ENCODE measurements at regions not wholly inside any gene's neighbourhood (a gene's known extent, or its start where the extent isn't known, plus 50 kb on each side); places are given as distances from the start of the nearest gene placed in this dataset.

DNA sequence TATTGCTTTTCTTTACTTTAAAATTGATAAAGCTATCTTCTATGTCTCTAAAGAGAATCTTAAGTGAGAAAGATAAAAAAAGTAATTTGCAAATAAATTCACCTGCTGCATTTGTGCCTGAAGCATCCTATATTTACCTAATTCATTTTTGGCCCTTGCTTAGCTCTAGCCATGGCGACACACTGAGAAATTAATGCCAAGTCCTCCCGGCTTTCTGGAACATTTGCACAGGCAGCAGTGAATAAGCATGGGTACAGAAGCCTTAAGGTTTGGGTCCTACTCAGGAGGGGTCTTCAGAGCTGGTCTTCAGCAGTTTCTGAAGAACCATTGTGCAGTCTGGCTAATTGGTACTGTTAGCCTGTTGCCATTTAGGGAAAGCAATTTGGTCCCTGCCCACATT is 73.9 kb upstream of the ZEB2 start:
- Histone ChIP-seq H3K4me1 (ENCODE audit: control insufficient read depth, insufficient read depth, low read length) (no peaks in the 10 kb centered on the region), H3K27ac (ENCODE audit: extremely low read depth, low read depth, low read length) (no peak overlapping the region), H3K9me3 (ENCODE audit: control insufficient read depth, insufficient read depth, low read depth, low read length) (no peaks in the 10 kb centered on the region), H3K4me3 (ENCODE audit: low read depth, low read length) (no peak overlapping the region), H3K36me3 (ENCODE audit: control insufficient read depth in 2 of 2, insufficient read depth in 1 of 2, low read length in 2 of 2) (no peaks in the 10 kb centered on the region)
- TF ChIP-seq ZNF266 (tag by site-specific recombination; IDR thresholded peaks at IDR 0.05; ENCODE audit: low read depth) (no peak), ZBTB11 (tag by site-specific recombination; conservative IDR thresholded peaks at IDR 0.05; ENCODE audit: low read depth) (no peak), ZNF704 (tag by site-specific recombination; IDR thresholded peaks at IDR 0.05) (no peak), ZNF423 (tag by site-specific recombination; IDR thresholded peaks at IDR 0.05) (no peak), ZFP3 (tag by site-specific recombination; IDR thresholded peaks at IDR 0.05; ENCODE audit: low read depth) (no peak), YY1 (tag by site-specific recombination; IDR thresholded peaks at IDR 0.05) (no peak), ZNF211 (tag by site-specific recombination; IDR thresholded peaks at IDR 0.05; ENCODE audit: low read depth) (no peak), ZNF341 (tag by site-specific recombination; IDR thresholded peaks at IDR 0.05; ENCODE audit: low read depth) (no peak), ZBTB20 (tag by site-specific recombination; IDR thresholded peaks at IDR 0.05) (no peak), ZNF624 (tag by site-specific recombination; IDR thresholded peaks at IDR 0.05) (no peak), EGR2 (tag by site-specific recombination; IDR thresholded peaks at IDR 0.05; ENCODE audit: low read depth) (no peak), ZNF530 (tag by site-specific recombination; IDR thresholded peaks at IDR 0.05; ENCODE audit: low read depth) (no peak)
- CTCF ChIA-PET: interaction anchor here (0.6 kb wide), 1 partner anchor 1742 kb away, joined by 3 read pairs; no protein-coding TSS in a partner anchor
- POLR2A ChIA-PET: no interaction called here

DNA sequence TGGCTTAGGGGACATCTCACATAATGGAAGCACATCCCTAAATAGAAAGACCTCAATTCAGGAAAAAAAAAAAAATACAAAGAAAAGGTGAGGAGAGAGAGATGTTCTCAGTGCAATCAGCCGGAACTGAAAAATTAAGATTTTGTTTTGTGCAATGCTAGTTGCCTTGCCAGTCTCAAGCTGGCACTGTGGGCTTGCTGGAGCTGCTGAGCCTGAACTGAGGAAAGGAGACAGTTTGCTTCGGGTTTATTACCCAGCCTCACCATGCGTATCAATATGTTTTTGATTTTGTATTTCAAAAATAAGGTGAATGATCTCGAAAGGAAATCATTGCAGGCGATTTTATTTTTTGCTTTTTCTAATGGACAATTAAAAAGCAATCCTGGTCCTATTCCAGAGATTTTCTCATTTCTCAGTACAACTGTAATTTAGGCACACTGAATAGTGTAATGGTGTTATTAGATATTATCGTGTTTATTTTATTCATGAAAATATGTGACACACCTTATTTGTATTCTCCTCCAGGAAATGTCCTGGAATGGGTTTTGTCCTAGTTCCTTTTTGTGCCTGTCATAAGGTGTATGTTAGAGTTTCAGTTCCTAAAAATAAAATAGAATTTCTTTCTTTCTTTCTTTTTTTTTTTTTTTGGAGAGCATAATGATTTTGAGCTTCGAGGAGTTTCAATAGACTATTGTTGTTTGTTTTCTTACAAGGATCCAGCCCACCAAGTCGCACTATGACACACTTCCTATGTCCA is 72.8 kb upstream of the ZEB2 start:
- H3K27ac ChIP-seq (ENCODE audit: extremely low read depth, low read depth, low read length): no peak overlapping the region
- no peak for TF ChIP-seq GLI4 (tag by site-specific recombination; IDR thresholded peaks at IDR 0.05)
- no peak for TF ChIP-seq ZNF157 (tag by site-specific recombination; IDR thresholded peaks at IDR 0.05)
- no peak for TF ChIP-seq GLIS2 (tag by site-specific recombination; IDR thresholded peaks at IDR 0.05)
- TF ChIP-seq ZNF121 (tag by site-specific recombination; IDR thresholded peaks at IDR 0.05): no peak
- no peak for TF ChIP-seq REPIN1 (tag by site-specific recombination; IDR thresholded peaks at IDR 0.05; ENCODE audit: low read depth)
- no peak for TF ChIP-seq ZFP41 (tag by site-specific recombination; IDR thresholded peaks at IDR 0.05; ENCODE audit: borderline replicate concordance)
- no peak for TF ChIP-seq HOXC10 (CRISPR knock-in tag; IDR thresholded peaks at IDR 0.05)
- no peak for TF ChIP-seq ZNF501 (tag by site-specific recombination; IDR thresholded peaks at IDR 0.05)
- TF ChIP-seq, protein P1, sequence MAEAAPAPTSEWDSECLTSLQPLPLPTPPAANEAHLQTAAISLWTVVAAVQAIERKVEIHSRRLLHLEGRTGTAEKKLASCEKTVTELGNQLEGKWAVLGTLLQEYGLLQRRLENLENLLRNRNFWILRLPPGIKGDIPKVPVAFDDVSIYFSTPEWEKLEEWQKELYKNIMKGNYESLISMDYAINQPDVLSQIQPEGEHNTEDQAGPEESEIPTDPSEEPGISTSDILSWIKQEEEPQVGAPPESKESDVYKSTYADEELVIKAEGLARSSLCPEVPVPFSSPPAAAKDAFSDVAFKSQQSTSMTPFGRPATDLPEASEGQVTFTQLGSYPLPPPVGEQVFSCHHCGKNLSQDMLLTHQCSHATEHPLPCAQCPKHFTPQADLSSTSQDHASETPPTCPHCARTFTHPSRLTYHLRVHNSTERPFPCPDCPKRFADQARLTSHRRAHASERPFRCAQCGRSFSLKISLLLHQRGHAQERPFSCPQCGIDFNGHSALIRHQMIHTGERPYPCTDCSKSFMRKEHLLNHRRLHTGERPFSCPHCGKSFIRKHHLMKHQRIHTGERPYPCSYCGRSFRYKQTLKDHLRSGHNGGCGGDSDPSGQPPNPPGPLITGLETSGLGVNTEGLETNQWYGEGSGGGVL (tag by site-specific recombination; IDR thresholded peaks at IDR 0.05): no peak
- TF ChIP-seq ZNF529 (tag by site-specific recombination; IDR thresholded peaks at IDR 0.05; ENCODE audit: insufficient replicate concordance): no peak
- TF ChIP-seq ZNF664 (tag by site-specific recombination; IDR thresholded peaks at IDR 0.05): no peak
- no peak for TF ChIP-seq YY1 (tag by site-specific recombination; IDR thresholded peaks at IDR 0.05)
- TF ChIP-seq ZNF350 (tag by site-specific recombination; IDR thresholded peaks at IDR 0.05): no peak
- TF ChIP-seq ZNF184 (tag by site-specific recombination; IDR thresholded peaks at IDR 0.05): no peak
- no peak for TF ChIP-seq ZBTB26 (tag by site-specific recombination; optimal IDR thresholded peaks at IDR 0.05)
- no peak for TF ChIP-seq ZBTB7A (tag by site-specific recombination; IDR thresholded peaks at IDR 0.05; ENCODE audit: low read depth)
- ChIA-PET POLR2A (no interaction called here), CTCF (interaction anchor here (0.7 kb wide), 1 partner anchor 50 kb away, joined by 3 read pairs; no protein-coding TSS in a partner anchor)
- H3K36me3 ChIP-seq (ENCODE audit: control insufficient read depth in 2 of 2, insufficient read depth in 1 of 2, low read length in 2 of 2): no peaks in the 10 kb centered on the region
- no peaks in the 10 kb centered on the region for H3K4me1 ChIP-seq (ENCODE audit: control insufficient read depth, insufficient read depth, low read length)
- H3K9me3 ChIP-seq (ENCODE audit: control insufficient read depth, insufficient read depth, low read depth, low read length): no peaks in the 10 kb centered on the region
- H3K4me3 ChIP-seq (ENCODE audit: low read depth, low read length): no peak overlapping the region

Measured in HEK293 (cell line).